AG09309 (cell line): ENCODE measurements at regions not wholly inside any gene's neighbourhood (a gene's known extent, or its start where the extent isn't known, plus 50 kb on each side); places are given as distances from the start of the nearest gene placed in this dataset.

Experiments
- DNase-seq: peaks from one replicate; pipeline ENCODE4 v3.0.0-alpha.2; 2010; ENCODE audit warnings: low read depth
- H3K4me3 ChIP-seq: 2 replicates; pipeline ENCODE4 v1.5.1; 2011; ENCODE audit warnings: mild to moderate bottlenecking, low read depth, low read length, moderate library complexity; ENCODE audit not compliant: control insufficient read depth
- CTCF ChIP-seq: IDR thresholded peaks from 2 replicates; pipeline ENCODE4 v1.5.1; 2011; ENCODE audit warnings: mild to moderate bottlenecking, low read depth, low read length, inconsistent platforms; ENCODE audit not compliant: insufficient read depth, control insufficient read depth; ENCODE audit errors: missing control alignments

- no peak for DNase-seq
- no peak overlapping the region for H3K4me3 ChIP-seq
- TF ChIP-seq CTCF = no peak
Observed at GRCh38 chr21:32975811-32976431, 49.8 kb upstream of the OLIG2 start.
